ENCODE measurements at regions not wholly inside any gene's neighbourhood (a gene's known extent, or its start where the extent isn't known, plus 50 kb on each side); places are given as distances from the start of the nearest gene placed in this dataset.
"Not testable (repeated sequence)": the region's sequence is repeated elsewhere in the genome, so short reads cannot be mapped to it uniquely, and the experiment has no call there.

DNA sequence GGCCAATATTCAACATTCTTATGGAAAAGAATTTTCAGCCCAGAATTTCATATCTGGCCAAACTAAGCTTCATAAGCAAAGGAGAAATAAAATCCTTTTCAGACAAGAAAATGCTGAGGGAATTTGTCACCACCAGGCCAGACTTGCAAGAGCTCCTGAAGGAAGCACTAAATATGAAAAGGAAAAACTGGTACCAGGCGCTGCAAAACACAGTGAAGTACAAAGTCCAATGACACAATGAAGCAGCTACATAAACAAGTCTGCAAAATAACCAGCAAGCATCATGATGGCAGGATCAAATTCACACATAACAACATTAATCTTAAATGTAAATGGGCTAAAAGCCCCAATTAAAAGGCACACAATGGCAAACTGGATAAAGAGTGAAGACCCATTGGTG lies 126.2 kb downstream of the MTERF1 start:
- WGBS (ENCODE audit: insufficient coverage, insufficient read length) = no CpG with 5 or more reads among the region's 1 CpG
- not testable (repeated sequence) for H3K9me3 ChIP-seq (ENCODE audit: control insufficient read depth, insufficient read depth, low read length); H3K27me3 ChIP-seq (ENCODE audit: control insufficient read depth, insufficient read depth, low read length); H3K4me1 ChIP-seq (ENCODE audit: control insufficient read depth, insufficient read depth, low read length); H3K27ac ChIP-seq (ENCODE audit: low read length); H3K36me3 ChIP-seq (ENCODE audit: control insufficient read depth, insufficient read depth, low read length); H3K4me3 ChIP-seq (ENCODE audit: low read length); DNase-seq (ENCODE audit: low read depth, low spot score)

DNA sequence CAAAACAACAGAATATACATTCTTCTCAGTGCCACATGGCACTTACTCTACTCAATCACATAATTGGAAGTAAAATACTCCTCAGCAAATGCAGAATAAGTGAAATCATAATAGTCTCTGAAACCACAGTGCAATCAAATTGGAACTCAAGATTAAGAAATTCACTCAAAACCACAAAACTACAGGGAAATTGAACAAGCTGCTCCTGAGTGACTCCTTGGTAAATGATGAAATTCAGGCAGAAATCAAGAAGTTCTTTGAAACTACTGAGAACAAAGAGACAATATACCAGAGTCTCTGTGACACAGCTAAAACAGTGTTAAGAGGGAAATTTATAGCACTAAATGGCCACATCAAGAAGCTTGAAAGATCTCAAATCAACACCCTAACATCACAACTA lies 125.4 kb downstream of the MTERF1 start:
- H3K9me3 ChIP-seq (ENCODE audit: control insufficient read depth, insufficient read depth, low read length); H3K27me3 ChIP-seq (ENCODE audit: control insufficient read depth, insufficient read depth, low read length); H3K4me3 ChIP-seq (ENCODE audit: low read length); H3K27ac ChIP-seq (ENCODE audit: low read length); DNase-seq (ENCODE audit: low read depth, low spot score); H3K4me1 ChIP-seq (ENCODE audit: control insufficient read depth, insufficient read depth, low read length); H3K36me3 ChIP-seq (ENCODE audit: control insufficient read depth, insufficient read depth, low read length): not testable (repeated sequence)

DNA sequence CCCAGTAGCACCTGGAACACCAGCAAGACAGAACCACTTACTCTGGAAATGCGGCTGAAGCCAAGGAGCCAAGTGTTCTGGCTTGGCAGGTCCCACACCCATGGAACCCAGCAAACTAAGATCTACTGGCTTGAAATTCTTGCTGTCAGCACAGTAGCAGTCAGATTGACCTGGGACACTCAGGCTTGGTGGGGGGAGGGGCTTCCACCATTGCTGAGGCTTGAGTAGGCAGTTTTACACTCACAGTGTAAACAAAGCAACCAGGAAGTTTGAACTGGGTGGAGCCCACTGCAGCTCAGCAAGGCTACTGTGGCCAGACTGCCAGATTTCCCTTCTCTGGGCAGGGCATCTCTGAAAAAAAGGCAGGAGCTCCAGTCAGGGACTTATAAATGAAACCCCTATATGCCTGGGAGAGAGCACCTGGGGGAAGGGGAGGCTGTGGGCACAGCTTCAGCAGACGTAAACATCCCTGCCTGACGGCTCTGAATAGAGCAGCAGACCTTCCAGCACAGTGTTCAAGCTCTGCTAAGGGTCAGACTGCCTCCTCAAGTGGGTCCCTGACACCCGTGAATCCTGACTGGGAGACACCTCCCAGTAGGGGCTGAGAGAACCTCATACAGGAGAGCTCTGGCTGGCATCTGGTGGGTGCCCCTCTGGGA lies 121.2 kb downstream of the MTERF1 start:
- no CpG with 5 or more reads among the region's 4 CpGs for whole genome bisulfite sequencing (ENCODE audit: insufficient coverage, insufficient read length)
- no peak for DNase-seq (ENCODE audit: low read depth, low spot score)

DNA sequence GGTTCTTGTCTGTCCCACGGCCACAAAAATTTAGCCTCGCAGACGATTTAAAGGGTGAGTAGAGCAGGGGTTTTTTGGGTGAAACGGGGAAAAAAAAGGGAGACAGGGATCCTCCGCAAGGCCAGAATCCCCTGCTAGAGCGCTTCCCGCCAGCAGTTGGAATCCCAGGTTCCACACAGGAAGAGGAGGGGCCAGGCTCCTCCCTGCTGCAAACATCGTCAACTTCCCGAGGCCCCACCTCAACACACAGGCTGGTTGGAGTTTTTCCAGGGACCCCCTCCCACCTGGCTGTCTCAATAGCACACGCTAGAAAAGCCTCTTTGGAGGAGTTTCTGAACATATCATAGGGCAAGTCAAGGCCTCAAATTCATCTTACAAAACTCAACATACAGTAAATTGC lies 112.7 kb downstream of the MTERF1 start:
- Histone ChIP-seq H3K36me3 (ENCODE audit: control insufficient read depth, insufficient read depth, low read length) (no peaks in the 10 kb centered on the region), H3K27ac (ENCODE audit: low read length) (no peak overlapping the region), H3K4me1 (ENCODE audit: control insufficient read depth, insufficient read depth, low read length) (no peaks in the 10 kb centered on the region), H3K9me3 (ENCODE audit: control insufficient read depth, insufficient read depth, low read length) (no peaks in the 10 kb centered on the region), H3K27me3 (ENCODE audit: control insufficient read depth, insufficient read depth, low read length) (no peaks in the 10 kb centered on the region), H3K4me3 (ENCODE audit: low read length) (no peak overlapping the region)
- DNase-seq (ENCODE audit: low read depth, low spot score) = no peak
- WGBS (ENCODE audit: insufficient coverage, insufficient read length) = no CpG with 5 or more reads among the region's 10 CpGs

More for the DNA sequence above, 121.2 kb downstream of the MTERF1 start:
- Histone ChIP-seq H3K27ac (ENCODE audit: low read length) (no peak overlapping the region), H3K27me3 (ENCODE audit: control insufficient read depth, insufficient read depth, low read length) (no peaks in the 10 kb centered on the region), H3K4me3 (ENCODE audit: low read length) (no peak overlapping the region), H3K36me3 (ENCODE audit: control insufficient read depth, insufficient read depth, low read length) (no peaks in the 10 kb centered on the region), H3K4me1 (ENCODE audit: control insufficient read depth, insufficient read depth, low read length) (peaks cover 2% of the 10 kb centered on the region; the same call in 1 of the 2 replicates), H3K9me3 (ENCODE audit: control insufficient read depth, insufficient read depth, low read length) (no peaks in the 10 kb centered on the region)

DNA sequence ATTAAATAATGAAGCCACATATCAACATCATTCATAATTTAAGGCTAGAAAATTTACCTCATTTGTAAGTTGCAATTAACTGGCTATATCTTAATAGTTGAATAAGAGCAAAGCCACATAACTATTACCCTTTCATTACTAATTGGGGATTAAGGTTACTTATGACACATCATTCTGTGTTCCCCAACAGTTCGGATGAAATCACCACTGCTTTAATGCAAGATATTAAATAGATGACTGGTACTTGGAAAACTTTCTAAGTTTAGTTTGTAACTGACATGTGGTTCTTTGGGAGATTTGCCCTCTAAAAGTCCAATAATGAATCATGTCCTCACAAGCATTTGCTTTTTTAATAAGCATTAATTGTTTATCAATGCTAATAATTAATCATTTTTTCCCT lies 109.1 kb downstream of the MTERF1 start:
- no CpG with 5 or more reads among the region's 1 CpG for WGBS (ENCODE audit: insufficient coverage, insufficient read length)
- no peaks in the 10 kb centered on the region for H3K36me3 ChIP-seq (ENCODE audit: control insufficient read depth, insufficient read depth, low read length)

DNA sequence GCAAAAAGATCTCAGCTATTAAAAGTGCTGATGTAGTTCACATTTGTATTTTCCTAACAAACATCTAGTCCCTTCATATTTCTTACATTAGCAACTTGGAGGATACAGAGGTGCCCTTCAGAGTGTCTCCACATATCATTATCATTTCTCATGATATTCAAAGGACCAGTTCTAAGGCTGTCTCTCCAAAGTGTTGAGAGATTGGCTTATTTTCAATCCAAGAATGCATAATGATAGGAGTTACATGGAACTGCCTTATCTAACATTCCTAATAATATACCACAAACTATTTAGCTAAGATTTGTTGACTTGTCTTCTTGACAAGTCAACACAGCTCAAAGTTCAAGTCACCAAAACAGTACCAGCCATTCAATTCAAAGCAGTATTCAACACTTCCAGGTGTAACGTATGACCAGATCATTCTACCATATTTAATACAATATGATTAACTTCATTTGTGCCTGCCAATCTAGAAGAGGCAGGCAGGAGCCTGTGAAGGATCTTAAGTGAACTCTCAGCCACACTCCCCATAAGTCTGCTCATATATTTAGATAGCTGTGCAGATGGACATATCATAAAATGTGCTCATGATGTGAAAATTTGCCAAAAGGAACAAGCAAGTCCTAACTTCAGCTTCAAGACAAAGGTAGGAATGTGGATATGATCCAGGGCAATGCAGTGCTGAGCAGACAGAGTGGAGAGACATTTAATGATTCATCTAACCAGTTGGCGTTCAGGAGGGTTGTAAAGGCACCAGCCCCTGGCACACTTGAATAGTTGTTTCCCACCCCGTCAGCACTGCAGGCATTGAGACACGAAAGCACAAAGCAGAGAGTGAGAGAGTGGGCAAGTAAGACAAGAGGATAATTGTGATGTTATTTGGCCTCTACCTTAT lies 108.3 kb downstream of the MTERF1 start:
- Histone ChIP-seq H3K27ac (ENCODE audit: low read length) (no peak overlapping the region), H3K36me3 (ENCODE audit: control insufficient read depth, insufficient read depth, low read length) (no peaks in the 10 kb centered on the region), H3K4me3 (ENCODE audit: low read length) (no peak overlapping the region), H3K9me3 (ENCODE audit: control insufficient read depth, insufficient read depth, low read length) (no peaks in the 10 kb centered on the region), H3K27me3 (ENCODE audit: control insufficient read depth, insufficient read depth, low read length) (no peaks in the 10 kb centered on the region), H3K4me1 (ENCODE audit: control insufficient read depth, insufficient read depth, low read length) (no peaks in the 10 kb centered on the region)
- no peak for DNase-seq (ENCODE audit: low read depth, low spot score)
- WGBS (ENCODE audit: insufficient coverage, insufficient read length) = no CpG with 5 or more reads among the region's 4 CpGs

More for the DNA sequence above, 109.1 kb downstream of the MTERF1 start:
- H3K4me1 ChIP-seq (ENCODE audit: control insufficient read depth, insufficient read depth, low read length) = no peaks in the 10 kb centered on the region
- no peaks in the 10 kb centered on the region for H3K27me3 ChIP-seq (ENCODE audit: control insufficient read depth, insufficient read depth, low read length)
- no peak for DNase-seq (ENCODE audit: low read depth, low spot score)
- H3K9me3 ChIP-seq (ENCODE audit: control insufficient read depth, insufficient read depth, low read length) = no peaks in the 10 kb centered on the region
- no peak overlapping the region for H3K27ac ChIP-seq (ENCODE audit: low read length)
- no peak overlapping the region for H3K4me3 ChIP-seq (ENCODE audit: low read length)

DNA sequence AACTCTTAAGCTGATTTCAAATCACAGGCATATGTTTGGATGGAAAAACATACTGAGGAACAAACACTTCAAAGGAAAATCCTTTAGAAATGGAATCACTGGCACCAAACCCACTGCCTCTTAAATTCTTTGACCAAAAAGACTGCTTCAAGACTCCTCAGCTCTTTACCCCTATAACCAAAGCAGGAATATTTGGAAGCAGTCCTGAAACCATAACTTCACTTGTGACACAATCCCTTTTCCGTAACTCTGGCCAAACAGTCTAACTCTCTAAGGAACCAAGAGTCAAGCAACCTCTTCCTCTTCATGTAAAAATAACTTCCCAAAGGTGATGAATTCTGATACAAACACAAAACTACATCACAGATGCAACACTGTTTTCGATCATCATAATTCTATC lies 104.3 kb downstream of the MTERF1 start:
- no peak overlapping the region for H3K27ac ChIP-seq (ENCODE audit: low read length)
- H3K9me3 ChIP-seq (ENCODE audit: control insufficient read depth, insufficient read depth, low read length) = no peaks in the 10 kb centered on the region

DNA sequence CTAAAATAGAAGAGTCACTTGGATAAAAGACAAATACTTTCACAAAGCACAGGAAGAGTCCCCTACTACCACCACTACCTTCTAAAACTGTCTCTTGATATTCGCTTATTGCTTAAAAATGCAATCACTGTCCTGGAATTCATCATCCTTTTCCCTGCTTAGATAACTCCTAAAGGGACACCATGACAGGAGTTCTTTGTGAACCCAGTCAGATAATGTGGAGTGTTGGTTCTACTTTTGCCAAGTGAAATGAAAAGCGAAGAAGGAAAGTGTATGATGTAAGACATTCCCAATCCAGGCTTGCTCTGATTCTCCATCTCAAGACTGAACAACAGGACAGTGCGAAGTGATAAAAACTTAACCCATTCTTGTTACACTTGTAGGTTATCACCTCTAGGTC lies 103.0 kb downstream of the MTERF1 start:
- Histone ChIP-seq H3K4me1 (ENCODE audit: control insufficient read depth, insufficient read depth, low read length) (no peaks in the 10 kb centered on the region), H3K9me3 (ENCODE audit: control insufficient read depth, insufficient read depth, low read length) (no peaks in the 10 kb centered on the region), H3K27ac (ENCODE audit: low read length) (no peak overlapping the region), H3K4me3 (ENCODE audit: low read length) (no peak overlapping the region), H3K27me3 (ENCODE audit: control insufficient read depth, insufficient read depth, low read length) (no peaks in the 10 kb centered on the region), H3K36me3 (ENCODE audit: control insufficient read depth, insufficient read depth, low read length) (no peaks in the 10 kb centered on the region)
- WGBS (ENCODE audit: insufficient coverage, insufficient read length) = no CpG with 5 or more reads among the region's 3 CpGs
- no peak for DNase-seq (ENCODE audit: low read depth, low spot score)

More for the DNA sequence above, 104.3 kb downstream of the MTERF1 start:
- H3K4me3 ChIP-seq (ENCODE audit: low read length) = no peak overlapping the region
- DNase-seq (ENCODE audit: low read depth, low spot score) = no peak
- H3K36me3 ChIP-seq (ENCODE audit: control insufficient read depth, insufficient read depth, low read length) = no peaks in the 10 kb centered on the region
- H3K27me3 ChIP-seq (ENCODE audit: control insufficient read depth, insufficient read depth, low read length) = no peaks in the 10 kb centered on the region
- WGBS (ENCODE audit: insufficient coverage, insufficient read length) = no CpG with 5 or more reads among the region's 2 CpGs
- no peaks in the 10 kb centered on the region for H3K4me1 ChIP-seq (ENCODE audit: control insufficient read depth, insufficient read depth, low read length)

DNA sequence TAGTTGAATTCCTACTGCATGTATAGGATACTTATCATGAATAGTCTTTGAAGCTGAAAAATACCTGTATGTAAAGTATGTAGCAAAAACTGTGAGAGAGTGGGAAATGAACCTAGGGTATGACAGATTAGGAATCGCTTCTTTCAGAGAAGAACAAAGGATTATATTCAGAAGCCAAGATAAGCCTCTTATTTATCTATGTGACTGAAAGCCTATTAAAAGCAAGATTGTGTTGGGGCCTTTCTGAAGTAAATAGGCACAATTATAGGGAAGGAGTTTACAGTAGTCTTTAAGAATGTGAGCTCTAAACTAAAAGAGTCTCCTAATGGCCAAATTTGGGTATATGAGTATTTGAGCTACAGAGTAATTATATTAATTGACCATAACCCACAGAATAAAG lies 102.1 kb downstream of the MTERF1 start:
- H3K27ac ChIP-seq (ENCODE audit: low read length) = no peak overlapping the region
- H3K4me3 ChIP-seq (ENCODE audit: low read length) = no peak overlapping the region
- no peaks in the 10 kb centered on the region for H3K36me3 ChIP-seq (ENCODE audit: control insufficient read depth, insufficient read depth, low read length)
- no peaks in the 10 kb centered on the region for H3K27me3 ChIP-seq (ENCODE audit: control insufficient read depth, insufficient read depth, low read length)
- DNase-seq (ENCODE audit: low read depth, low spot score) = no peak
- no CpG with 5 or more reads among the region's 1 CpG for WGBS (ENCODE audit: insufficient coverage, insufficient read length)
- no peaks in the 10 kb centered on the region for H3K9me3 ChIP-seq (ENCODE audit: control insufficient read depth, insufficient read depth, low read length)
- H3K4me1 ChIP-seq (ENCODE audit: control insufficient read depth, insufficient read depth, low read length) = no peaks in the 10 kb centered on the region

DNA sequence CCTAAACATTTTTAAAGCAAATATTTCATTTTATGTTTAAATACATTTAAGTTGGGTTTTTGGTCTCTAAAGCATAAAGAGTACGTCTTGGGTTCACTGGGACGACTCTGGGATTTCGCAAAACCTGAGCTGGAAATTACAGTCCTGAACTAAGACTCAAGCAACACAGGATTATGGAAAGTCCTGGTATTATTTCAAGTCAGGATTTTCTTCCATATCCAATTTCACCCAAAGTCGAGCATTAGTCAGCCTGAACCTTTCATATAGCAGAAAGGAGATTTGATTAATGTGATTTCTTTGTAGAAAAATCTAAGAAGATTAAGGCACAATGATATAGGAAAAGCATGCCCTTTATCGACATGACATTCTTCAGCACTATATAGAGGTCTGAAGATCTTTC lies 100.0 kb downstream of the MTERF1 start:
- no peaks in the 10 kb centered on the region for H3K36me3 ChIP-seq (ENCODE audit: control insufficient read depth, insufficient read depth, low read length)
- no peak for DNase-seq (ENCODE audit: low read depth, low spot score)
- WGBS (ENCODE audit: insufficient coverage, insufficient read length) = no CpG with 5 or more reads among the region's 5 CpGs
- H3K9me3 ChIP-seq (ENCODE audit: control insufficient read depth, insufficient read depth, low read length) = no peaks in the 10 kb centered on the region
- no peaks in the 10 kb centered on the region for H3K27me3 ChIP-seq (ENCODE audit: control insufficient read depth, insufficient read depth, low read length)
- no peak overlapping the region for H3K4me3 ChIP-seq (ENCODE audit: low read length)
- H3K4me1 ChIP-seq (ENCODE audit: control insufficient read depth, insufficient read depth, low read length) = no peaks in the 10 kb centered on the region
- no peak overlapping the region for H3K27ac ChIP-seq (ENCODE audit: low read length)
